Lower leg skin (tissue), 3 donors: ENCODE measurements at regions not wholly inside any gene's neighbourhood (a gene's known extent, or its start where the extent isn't known, plus 50 kb on each side); places are given as distances from the start of the nearest gene placed in this dataset.

Experiments
- POLR2A ChIP-seq, 2 donors: fragments of 450-650 bp; IDR thresholded peaks; one replicate each; pipeline ENCODE4 v1.6.1; 2016 to 2017; ENCODE audit warnings: antibody characterized with exemption in 2 of 2, mild to moderate bottlenecking in 1 of 2, moderate library complexity in 1 of 2
- TF ChIP-seq, protein P1 (sequence below), 3 donors: fragments of 450-650 bp; IDR thresholded peaks; one replicate each; pipeline ENCODE4 v1.5.1; 2016; ENCODE audit warnings: antibody characterized with exemption in 3 of 3, mild to moderate bottlenecking in 3 of 3, moderate library complexity in 2 of 3

DNA sequence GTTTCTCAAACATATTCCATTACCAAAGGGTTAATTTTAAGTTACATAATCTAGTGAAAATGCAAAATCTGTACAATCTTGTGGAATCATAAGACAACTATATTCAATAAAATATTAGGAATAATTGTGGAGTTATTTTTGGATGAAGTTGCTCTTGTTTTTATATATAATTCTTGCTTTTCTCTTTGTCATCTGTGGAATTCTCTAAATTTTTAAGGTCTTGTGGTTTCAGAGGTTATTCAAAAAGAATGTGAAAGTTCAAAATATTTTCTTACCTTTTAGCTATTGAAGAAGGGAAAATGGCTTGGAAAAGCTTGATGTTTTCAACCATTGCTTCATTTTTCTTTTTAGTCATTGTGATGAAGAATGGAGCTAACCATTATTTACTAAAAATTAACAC, 552.1 kb downstream of the TFEC start:
- TF ChIP-seq, protein P1, sequence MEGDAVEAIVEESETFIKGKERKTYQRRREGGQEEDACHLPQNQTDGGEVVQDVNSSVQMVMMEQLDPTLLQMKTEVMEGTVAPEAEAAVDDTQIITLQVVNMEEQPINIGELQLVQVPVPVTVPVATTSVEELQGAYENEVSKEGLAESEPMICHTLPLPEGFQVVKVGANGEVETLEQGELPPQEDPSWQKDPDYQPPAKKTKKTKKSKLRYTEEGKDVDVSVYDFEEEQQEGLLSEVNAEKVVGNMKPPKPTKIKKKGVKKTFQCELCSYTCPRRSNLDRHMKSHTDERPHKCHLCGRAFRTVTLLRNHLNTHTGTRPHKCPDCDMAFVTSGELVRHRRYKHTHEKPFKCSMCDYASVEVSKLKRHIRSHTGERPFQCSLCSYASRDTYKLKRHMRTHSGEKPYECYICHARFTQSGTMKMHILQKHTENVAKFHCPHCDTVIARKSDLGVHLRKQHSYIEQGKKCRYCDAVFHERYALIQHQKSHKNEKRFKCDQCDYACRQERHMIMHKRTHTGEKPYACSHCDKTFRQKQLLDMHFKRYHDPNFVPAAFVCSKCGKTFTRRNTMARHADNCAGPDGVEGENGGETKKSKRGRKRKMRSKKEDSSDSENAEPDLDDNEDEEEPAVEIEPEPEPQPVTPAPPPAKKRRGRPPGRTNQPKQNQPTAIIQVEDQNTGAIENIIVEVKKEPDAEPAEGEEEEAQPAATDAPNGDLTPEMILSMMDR (IDR thresholded peaks at IDR 0.05): no peak
- no peak for TF ChIP-seq POLR2A (IDR thresholded peaks at IDR 0.05)
